Tibial nerve (tissue), 4 donors: ENCODE measurements at regions not wholly inside any gene's neighbourhood (a gene's known extent, or its start where the extent isn't known, plus 50 kb on each side); places are given as distances from the start of the nearest gene placed in this dataset.

Experiments used
- CTCF ChIP-seq, 5 experiments: fragments of 200-600 bp in 3 of 5; fragments of 450-650 bp in 2 of 5; sonication (generic) in 3 of 5; IDR thresholded peaks; one replicate each; pipeline ENCODE4 v1.5.1; 2016 to 2019; ENCODE audit warnings: antibody characterized with exemption in 5 of 5, mild to moderate bottlenecking in 3 of 5, moderate library complexity in 2 of 5
- EP300 ChIP-seq, 2 donors: sonication (generic); formaldehyde crosslinking; IDR thresholded peaks; one replicate each; pipeline ENCODE4 v1.6.1; 2017; ENCODE audit warnings: antibody characterized with exemption in 2 of 2, mild to moderate bottlenecking in 1 of 2
- POLR2A ChIP-seq, 2 donors: fragments of 450-650 bp; IDR thresholded peaks; one replicate each; pipeline ENCODE4 v1.6.1; 2017; ENCODE audit warnings: antibody characterized with exemption in 2 of 2, mild to moderate bottlenecking in 2 of 2, moderate library complexity in 2 of 2

DNA sequence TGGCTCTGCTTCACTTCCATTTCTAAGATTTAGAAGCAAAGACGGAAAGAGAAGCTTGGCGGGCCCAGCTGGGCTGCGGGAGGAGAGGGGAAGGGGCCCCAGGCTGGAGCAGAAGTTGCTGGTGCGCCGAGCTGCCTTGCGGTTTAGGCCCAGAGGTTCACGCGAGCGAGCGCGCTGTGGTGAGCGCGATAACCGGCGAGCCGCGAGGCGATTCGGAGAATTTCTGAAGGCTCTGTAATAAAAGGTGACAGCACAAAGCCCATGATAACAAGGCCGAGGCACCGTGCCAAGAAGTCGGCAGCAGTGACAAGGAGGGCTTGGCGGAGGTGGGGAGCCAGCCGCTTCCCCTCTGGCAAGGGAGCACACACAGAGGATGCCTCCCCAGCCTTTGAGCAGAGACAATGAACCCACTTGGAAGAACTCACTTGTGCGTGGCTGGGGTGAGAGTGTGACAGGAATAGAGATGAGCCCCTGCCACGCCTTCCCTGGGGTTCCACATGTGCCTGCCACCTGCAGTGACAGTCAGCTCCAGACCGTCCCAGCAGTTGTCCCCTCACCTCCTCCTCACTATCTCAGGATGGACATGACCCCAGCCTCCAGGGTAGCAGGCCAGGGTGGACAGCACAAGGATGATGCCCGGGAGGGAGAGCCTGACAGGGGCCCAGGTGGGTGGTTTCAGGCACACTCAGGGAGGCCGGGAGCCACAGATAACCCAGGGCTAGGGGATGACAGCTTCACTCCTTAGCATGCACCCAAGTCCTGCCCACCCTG lies 315.2 kb downstream of the UACA start:
- TF ChIP-seq CTCF (IDR thresholded peaks at IDR 0.05) (no peak), EP300 (IDR thresholded peaks at IDR 0.05) (no peak), POLR2A (IDR thresholded peaks at IDR 0.05) (no peak)
